Loucy (cell line): ENCODE measurements at regions not wholly inside any gene's neighbourhood (a gene's known extent, or its start where the extent isn't known, plus 50 kb on each side); places are given as distances from the start of the nearest gene placed in this dataset.

Experiments used
- H2AFZ ChIP-seq: fragments of 200-600 bp; sonication (generic); 2 replicates; pipeline ENCODE4 v1.6.0; 2016; ENCODE audit warnings: antibody characterized with exemption, mild to moderate bottlenecking, low read length, moderate library complexity
- H3F3A ChIP-seq: fragments of 200-600 bp; 2 replicates; pipeline ENCODE4 v1.6.0; 2016; ENCODE audit warnings: antibody characterized with exemption, low read depth, mild to moderate bottlenecking
- H3K27me3 ChIP-seq: fragments of 200-600 bp; sonication (generic); 2 replicates; pipeline ENCODE4 v1.6.1; 2014; ENCODE audit warnings: low read length, mild to moderate bottlenecking; ENCODE audit not compliant: insufficient read depth, poor library complexity, severe bottlenecking
- H3K36me3 ChIP-seq: fragments of 200-600 bp; sonication (generic); 2 replicates; pipeline ENCODE4 v1.6.1; 2016; ENCODE audit warnings: low read length; ENCODE audit not compliant: insufficient read depth
- H3K4me1 ChIP-seq: fragments of 200-600 bp; sonication (generic); 2 replicates; pipeline ENCODE4 v1.5.1; 2014; ENCODE audit warnings: low read length, mild to moderate bottlenecking; ENCODE audit not compliant: insufficient read depth, poor library complexity, severe bottlenecking
- H3K4me2 ChIP-seq: fragments of 200-600 bp; sonication (generic); 2 replicates; pipeline ENCODE4 v1.6.0; 2014; ENCODE audit warnings: antibody characterized with exemption, low read length, low read depth, mild to moderate bottlenecking; ENCODE audit not compliant: poor library complexity, severe bottlenecking
- H3K4me3 ChIP-seq: fragments of 200-600 bp; sonication (generic); 2 replicates; pipeline ENCODE4 v1.5.1; 2014; ENCODE audit warnings: low read length, mild to moderate bottlenecking, mixed read lengths; ENCODE audit not compliant: poor library complexity, severe bottlenecking
- H3K79me2 ChIP-seq: fragments of 200-600 bp; sonication (generic); 2 replicates; pipeline ENCODE4 v1.6.1; 2014; ENCODE audit warnings: low read length; ENCODE audit not compliant: insufficient read depth
- H3K9ac ChIP-seq: fragments of 200-600 bp; sonication (generic); 2 replicates; pipeline ENCODE4 v1.6.0; 2014; ENCODE audit warnings: mild to moderate bottlenecking, low read depth, low read length, moderate library complexity; ENCODE audit not compliant: poor library complexity, severe bottlenecking
- H3K9me2 ChIP-seq: fragments of 200-600 bp; sonication (generic); replicated peaks from 2 replicates; pipeline ENCODE4 v1.6.1; 2016; ENCODE audit warnings: low read depth, low read length, mixed read lengths
- H3K9me3 ChIP-seq: fragments of 200-600 bp; sonication (generic); 2 replicates; pipeline ENCODE4 v1.6.1; 2014; ENCODE audit warnings: mild to moderate bottlenecking, antibody characterized with exemption, low read length, low read depth; ENCODE audit not compliant: insufficient read depth
- H4K20me1 ChIP-seq: fragments of 200-600 bp; sonication (generic); 2 replicates; pipeline ENCODE4 v1.6.0; 2014; ENCODE audit warnings: antibody characterized with exemption, low read length, mild to moderate bottlenecking; ENCODE audit not compliant: insufficient read depth, poor library complexity, severe bottlenecking
- EZH2phosphoT487 ChIP-seq: fragments of 200-600 bp; IDR thresholded peaks from 2 replicates; pipeline ENCODE4 v1.6.1; 2018; ENCODE audit warnings: antibody characterized with exemption, mild to moderate bottlenecking, moderate library complexity, borderline replicate concordance
- TF ChIP-seq, protein P1 (sequence below): fragments of 200-600 bp; sonication (generic); conservative IDR thresholded peaks from 2 replicates; pipeline ENCODE4 v1.5.1; 2014; ENCODE audit warnings: mild to moderate bottlenecking, antibody characterized with exemption, low read length

- Histone ChIP-seq H3K4me1 (peaks cover 8% of the 10 kb centered on the region), H3K9me2 (no peaks in the 10 kb centered on the region), H3K9ac (no peak overlapping the region), H3F3A (no peaks in the 10 kb centered on the region), H3K4me3 (no peak overlapping the region), H4K20me1 (no peaks in the 10 kb centered on the region), H3K9me3 (no peaks in the 10 kb centered on the region), H3K27me3 (no peaks in the 10 kb centered on the region), H2AFZ (no peak overlapping the region), H3K79me2 (no peaks in the 10 kb centered on the region), H3K36me3 (no peaks in the 10 kb centered on the region), H3K4me2 (no peak overlapping the region)
- TF ChIP-seq, protein P1, sequence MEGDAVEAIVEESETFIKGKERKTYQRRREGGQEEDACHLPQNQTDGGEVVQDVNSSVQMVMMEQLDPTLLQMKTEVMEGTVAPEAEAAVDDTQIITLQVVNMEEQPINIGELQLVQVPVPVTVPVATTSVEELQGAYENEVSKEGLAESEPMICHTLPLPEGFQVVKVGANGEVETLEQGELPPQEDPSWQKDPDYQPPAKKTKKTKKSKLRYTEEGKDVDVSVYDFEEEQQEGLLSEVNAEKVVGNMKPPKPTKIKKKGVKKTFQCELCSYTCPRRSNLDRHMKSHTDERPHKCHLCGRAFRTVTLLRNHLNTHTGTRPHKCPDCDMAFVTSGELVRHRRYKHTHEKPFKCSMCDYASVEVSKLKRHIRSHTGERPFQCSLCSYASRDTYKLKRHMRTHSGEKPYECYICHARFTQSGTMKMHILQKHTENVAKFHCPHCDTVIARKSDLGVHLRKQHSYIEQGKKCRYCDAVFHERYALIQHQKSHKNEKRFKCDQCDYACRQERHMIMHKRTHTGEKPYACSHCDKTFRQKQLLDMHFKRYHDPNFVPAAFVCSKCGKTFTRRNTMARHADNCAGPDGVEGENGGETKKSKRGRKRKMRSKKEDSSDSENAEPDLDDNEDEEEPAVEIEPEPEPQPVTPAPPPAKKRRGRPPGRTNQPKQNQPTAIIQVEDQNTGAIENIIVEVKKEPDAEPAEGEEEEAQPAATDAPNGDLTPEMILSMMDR, result no peak
- TF ChIP-seq EZH2phosphoT487, result no peak
Measured at GRCh38 chr6:40957616-40958492, 81.2 kb downstream of the UNC5CL start.

DNA sequence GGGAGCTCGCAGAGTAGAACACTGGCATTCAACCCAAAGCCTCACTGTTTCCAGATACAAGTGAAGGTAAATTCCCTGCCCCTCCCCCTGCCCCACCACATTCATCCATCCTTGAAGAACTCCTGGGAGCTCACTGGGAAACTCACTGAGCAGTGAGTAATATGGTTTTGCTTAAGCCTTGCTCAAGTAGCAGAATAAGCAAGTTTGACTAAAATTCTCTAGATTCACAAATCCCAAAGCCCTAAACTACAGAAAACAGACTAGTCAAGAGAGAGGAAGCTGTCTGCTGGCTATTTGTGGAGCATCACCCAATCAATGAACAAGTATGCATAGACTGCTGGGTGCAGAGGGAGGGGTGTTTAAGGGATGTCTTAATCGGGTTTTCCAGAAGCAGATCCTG, 82.1 kb downstream of the UNC5CL start:
- H3K9me3 ChIP-seq, result no peaks in the 10 kb centered on the region
- TF ChIP-seq EZH2phosphoT487, result no peak
- TF ChIP-seq, protein P1, result no peak

GRCh38 chr6:40955178-40955545, 83.9 kb downstream of the UNC5CL start:
- Histone ChIP-seq H3K9me3 (no peaks in the 10 kb centered on the region), H4K20me1 (no peaks in the 10 kb centered on the region), H3K9ac (no peak overlapping the region), H3K27me3 (no peaks in the 10 kb centered on the region), H3K4me3 (no peak overlapping the region), H3K9me2 (no peaks in the 10 kb centered on the region), H3K79me2 (no peaks in the 10 kb centered on the region), H3K4me2 (no peak overlapping the region), H3K36me3 (no peaks in the 10 kb centered on the region), H3F3A (no peaks in the 10 kb centered on the region), H2AFZ (no peak overlapping the region), H3K4me1 (no peaks in the 10 kb centered on the region)
- no peak for TF ChIP-seq EZH2phosphoT487
- TF ChIP-seq, protein P1, result no peak

More for the DNA sequence above, 82.1 kb downstream of the UNC5CL start:
- H4K20me1 ChIP-seq, result no peaks in the 10 kb centered on the region
- no peaks in the 10 kb centered on the region for H3F3A ChIP-seq
- no peak overlapping the region for H2AFZ ChIP-seq
- no peak overlapping the region for H3K9ac ChIP-seq
- H3K27me3 ChIP-seq, result no peaks in the 10 kb centered on the region
- H3K9me2 ChIP-seq, result no peaks in the 10 kb centered on the region
- H3K4me1 ChIP-seq, result peaks cover under 1% of the 10 kb centered on the region
- H3K4me3 ChIP-seq, result no peak overlapping the region
- H3K79me2 ChIP-seq, result no peaks in the 10 kb centered on the region
- H3K36me3 ChIP-seq, result no peaks in the 10 kb centered on the region
- H3K4me2 ChIP-seq, result no peak overlapping the region
